ENCODE measurements at regions not wholly inside any gene's neighbourhood (a gene's known extent, or its start where the extent isn't known, plus 50 kb on each side); places are given as distances from the start of the nearest gene placed in this dataset.

GRCh38 chr11:45412521-45412920, 126.4 kb upstream of the SYT13 start:
- Histone ChIP-seq H3K36me3 (no peaks in the 10 kb centered on the region), H3K4me1 (no peaks in the 10 kb centered on the region), H3K27me3 (peaks cover 27% of the 10 kb centered on the region), H3K9me3 (no peaks in the 10 kb centered on the region), H3K27ac (no peak overlapping the region), H3K4me3 (no peak overlapping the region)
- DNase-seq, result peak; percentile 42
- intact Hi-C loops (cut with DNase I), result no loop called here
- TF ChIP-seq, protein P1, sequence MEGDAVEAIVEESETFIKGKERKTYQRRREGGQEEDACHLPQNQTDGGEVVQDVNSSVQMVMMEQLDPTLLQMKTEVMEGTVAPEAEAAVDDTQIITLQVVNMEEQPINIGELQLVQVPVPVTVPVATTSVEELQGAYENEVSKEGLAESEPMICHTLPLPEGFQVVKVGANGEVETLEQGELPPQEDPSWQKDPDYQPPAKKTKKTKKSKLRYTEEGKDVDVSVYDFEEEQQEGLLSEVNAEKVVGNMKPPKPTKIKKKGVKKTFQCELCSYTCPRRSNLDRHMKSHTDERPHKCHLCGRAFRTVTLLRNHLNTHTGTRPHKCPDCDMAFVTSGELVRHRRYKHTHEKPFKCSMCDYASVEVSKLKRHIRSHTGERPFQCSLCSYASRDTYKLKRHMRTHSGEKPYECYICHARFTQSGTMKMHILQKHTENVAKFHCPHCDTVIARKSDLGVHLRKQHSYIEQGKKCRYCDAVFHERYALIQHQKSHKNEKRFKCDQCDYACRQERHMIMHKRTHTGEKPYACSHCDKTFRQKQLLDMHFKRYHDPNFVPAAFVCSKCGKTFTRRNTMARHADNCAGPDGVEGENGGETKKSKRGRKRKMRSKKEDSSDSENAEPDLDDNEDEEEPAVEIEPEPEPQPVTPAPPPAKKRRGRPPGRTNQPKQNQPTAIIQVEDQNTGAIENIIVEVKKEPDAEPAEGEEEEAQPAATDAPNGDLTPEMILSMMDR (IDR thresholded peaks at IDR 0.05), result no peak
- ATAC-seq, result no peak

- no peak overlapping the region for H3K4me3 ChIP-seq
- H3K9me3 ChIP-seq, result no peaks in the 10 kb centered on the region
- H3K4me1 ChIP-seq, result no peaks in the 10 kb centered on the region
- ATAC-seq (no peak), DNase-seq (peak; percentile 46)
- TF ChIP-seq, protein P1 (IDR thresholded peaks at IDR 0.05), result no peak
- H3K36me3 ChIP-seq, result no peaks in the 10 kb centered on the region
- intact Hi-C loops (cut with DNase I), result no loop called here
- peaks cover 27% of the 10 kb centered on the region for H3K27me3 ChIP-seq
- H3K27ac ChIP-seq, result no peak overlapping the region
These were observed 125.9 kb upstream of the SYT13 start for GRCh38 chr11:45412051-45412471.

GRCh38 chr11:45411228-45411946, 125.2 kb upstream of the SYT13 start:
- TF ChIP-seq, protein P1 (IDR thresholded peaks at IDR 0.05), result no peak
- peaks cover 27% of the 10 kb centered on the region for H3K27me3 ChIP-seq
- DNase-seq, result no peak

GRCh38 chr11:45410391-45411227, 124.5 kb upstream of the SYT13 start:
- no peaks in the 10 kb centered on the region for H3K9me3 ChIP-seq
- DNase-seq (no peak), ATAC-seq (no peak)
- H3K27me3 ChIP-seq, result peaks cover 27% of the 10 kb centered on the region
- TF ChIP-seq, protein P1 (IDR thresholded peaks at IDR 0.05), result no peak
- no peak overlapping the region for H3K27ac ChIP-seq
- H3K36me3 ChIP-seq, result no peaks in the 10 kb centered on the region
- no peaks in the 10 kb centered on the region for H3K4me1 ChIP-seq
- no peak overlapping the region for H3K4me3 ChIP-seq
- intact Hi-C loops (cut with DNase I), result no loop called here

More at GRCh38 chr11:45411228-45411946, 125.2 kb upstream of the SYT13 start:
- Histone ChIP-seq H3K36me3 (no peaks in the 10 kb centered on the region), H3K4me1 (no peaks in the 10 kb centered on the region), H3K9me3 (no peaks in the 10 kb centered on the region), H3K4me3 (no peak overlapping the region), H3K27ac (no peak overlapping the region)
- no peak for ATAC-seq
- intact Hi-C loops (cut with DNase I), result no loop called here

GRCh38 chr11:45409587-45409986, 123.4 kb upstream of the SYT13 start:
- H3K4me1 ChIP-seq, result no peaks in the 10 kb centered on the region
- DNase-seq (no peak), ATAC-seq (no peak)
- intact Hi-C loops (cut with DNase I), result no loop called here
- TF ChIP-seq, protein P1 (IDR thresholded peaks at IDR 0.05), result no peak
- no peak overlapping the region for H3K27ac ChIP-seq
- H3K9me3 ChIP-seq, result no peaks in the 10 kb centered on the region
- H3K4me3 ChIP-seq, result no peak overlapping the region
- no peaks in the 10 kb centered on the region for H3K36me3 ChIP-seq
- H3K27me3 ChIP-seq, result peaks cover 27% of the 10 kb centered on the region
